ENCODE measurements at regions not wholly inside any gene's neighbourhood (a gene's known extent, or its start where the extent isn't known, plus 50 kb on each side); places are given as distances from the start of the nearest gene placed in this dataset.

GRCh38 chr4:19346636-19347035 is 905.1 kb upstream of the SLIT2 start:
- no peak for DNase-seq (ENCODE audit: extremely low read depth, low read depth)
- no peak for TF ChIP-seq CTCF (IDR thresholded peaks at IDR 0.05; ENCODE audit: low read depth, low read length)

GRCh38 chr4:19329631-19330030 is 922.1 kb upstream of the SLIT2 start:
- no peak for DNase-seq (ENCODE audit: extremely low read depth, low read depth)
- no peak for TF ChIP-seq CTCF (IDR thresholded peaks at IDR 0.05; ENCODE audit: low read depth, low read length)

- no peak for DNase-seq (ENCODE audit: extremely low read depth, low read depth)
- TF ChIP-seq CTCF (IDR thresholded peaks at IDR 0.05; ENCODE audit: low read depth, low read length) = no peak
These were observed 922.6 kb upstream of the SLIT2 start for GRCh38 chr4:19329077-19329476.

- TF ChIP-seq CTCF (IDR thresholded peaks at IDR 0.05; ENCODE audit: low read depth, low read length) = no peak
- DNase-seq (ENCODE audit: extremely low read depth, low read depth) = no peak
These were observed 924.3 kb upstream of the SLIT2 start for GRCh38 chr4:19327364-19327763.

- no peak for TF ChIP-seq CTCF (IDR thresholded peaks at IDR 0.05; ENCODE audit: low read depth, low read length)
- no peak for DNase-seq (ENCODE audit: extremely low read depth, low read depth)
These were observed 927.5 kb upstream of the SLIT2 start for GRCh38 chr4:19324184-19324583.

GRCh38 chr4:19319607-19320006 is 932.1 kb upstream of the SLIT2 start:
- DNase-seq (ENCODE audit: extremely low read depth, low read depth) = no peak

GRCh38 chr4:19317377-19317776 is 934.3 kb upstream of the SLIT2 start:
- no peak for TF ChIP-seq CTCF (IDR thresholded peaks at IDR 0.05; ENCODE audit: low read depth, low read length)
- no peak for DNase-seq (ENCODE audit: extremely low read depth, low read depth)

More at GRCh38 chr4:19319607-19320006, 932.1 kb upstream of the SLIT2 start:
- TF ChIP-seq CTCF (IDR thresholded peaks at IDR 0.05; ENCODE audit: low read depth, low read length) = no peak

All from AG09319 (cell line).